Adrenal gland (tissue), 9 donors: ENCODE measurements at regions not wholly inside any gene's neighbourhood (a gene's known extent, or its start where the extent isn't known, plus 50 kb on each side); places are given as distances from the start of the nearest gene placed in this dataset.

ENCODE experiments used
- DNase-seq, 7 donors: peaks; one replicate each; pipeline ENCODE4 v3.0.0-alpha.2; 2019 to 2020
- H3K27ac ChIP-seq, 5 donors: fragments of 200-600 bp; sonication (generic) in 4 of 5; 1 replicate in 3 of 5; 2 replicates in 2 of 5; pipeline versions ENCODE4 v1.5.1 to v1.8.0; 2016 to 2020; ENCODE audit warnings: mild to moderate bottlenecking in 1 of 5
- H3K27me3 ChIP-seq: fragments of 200-600 bp; 2 replicates; pipeline ENCODE4 v1.8.0; 2021
- H3K36me3 ChIP-seq, 2 donors: fragments of 200-600 bp; replicated peaks in 1 of 2; 1 replicate in 1 of 2; 2 replicates in 1 of 2; pipeline versions ENCODE4 v1.5.1 to v1.8.0; 2018 to 2022
- H3K4me1 ChIP-seq, 2 donors: fragments of 200-600 bp; replicated peaks in 1 of 2; 1 replicate in 1 of 2; 2 replicates in 1 of 2; pipeline versions ENCODE4 v1.5.1 to v1.8.0; 2018 to 2021
- H3K4me3 ChIP-seq, 4 donors: fragments of 200-600 bp; sonication (generic) in 3 of 4; one replicate each; pipeline ENCODE4 v1.5.1; 2016 to 2018
- H3K9me3 ChIP-seq, 3 donors: fragments of 200-600 bp; sonication (generic) in 1 of 3; replicated peaks in 1 of 3; 1 replicate in 2 of 3; 2 replicates in 1 of 3; pipeline versions ENCODE4 v1.5.1 to v1.8.0; 2016 to 2021
- POLR2A ChIP-seq, 2 donors: fragments of 450-650 bp; IDR thresholded peaks; one replicate each; pipeline ENCODE4 v1.6.1; 2017; ENCODE audit warnings: antibody characterized with exemption in 2 of 2, mild to moderate bottlenecking in 2 of 2, moderate library complexity in 1 of 2
- WGBS, 4 donors: extraction: QIAGEN DNeasy Blood & Tissue Kit in 2 of 4; methylation state at CpG; one replicate each; pipeline versions ENCODE4 v1.1.5 to v1.1.7; 2013 to 2017; 5-methylcytosine and 5-hydroxymethylcytosine counted together
- intact Hi-C, 2 donors: fragments of 100-400 bp; cut with DNase I; formaldehyde crosslinking; loops; one replicate each; pipeline versions ENCODE4 v1.14.1 to v1.15.0; 2022 to 2023
- TF ChIP-seq, protein P1 (sequence below), 6 experiments: fragments of 450-650 bp in 4 of 6; fragments of 200-600 bp in 2 of 6; sonication (generic) in 1 of 6; IDR thresholded peaks; 1 replicate in 5 of 6; 2 replicates in 1 of 6; pipeline versions ENCODE4 v1.5.1 to v1.8.0; 2016 to 2021; ENCODE audit warnings: antibody characterized with exemption in 6 of 6, mild to moderate bottlenecking in 2 of 6, moderate library complexity in 1 of 6
- donor health status: healthy with polysubstance abuse.
- donor health status: Bipolar disorder and iron deficiency.
- donor health status: DM: yes; HTN: yes; CAD: no.
- donor health status: DM: no; HTN: no; CAD: no.
- donor health status: DM: no; HTN: no; CAD: no.

DNA sequence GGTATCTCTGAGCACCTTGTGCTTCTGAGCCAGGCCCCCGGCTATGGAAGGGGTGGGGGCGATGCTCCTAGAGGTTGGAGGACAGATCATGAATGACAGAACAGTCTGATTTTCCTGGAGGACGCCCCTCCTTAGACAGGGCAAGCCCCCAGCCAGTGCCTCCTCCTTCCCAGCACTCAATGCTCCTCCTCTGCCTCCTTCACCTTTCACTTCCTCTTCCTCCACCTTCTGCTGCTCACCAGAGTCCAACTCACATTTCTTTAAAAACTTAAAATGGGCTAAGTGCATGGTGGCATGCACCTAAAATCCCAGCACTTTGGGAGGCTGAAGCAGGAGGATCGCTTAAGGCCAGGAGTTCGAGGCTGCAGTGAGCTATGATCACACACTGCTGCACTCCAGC lies 71.1 kb upstream of the CUX1 start:
- Histone ChIP-seq H3K9me3 (no peaks in the 10 kb centered on the region), H3K27me3 (peaks cover 3% of the 10 kb centered on the region), H3K4me1 (peaks cover 3 to 7% of the 10 kb centered on the region in 2 donors), H3K36me3 (no peaks in the 10 kb centered on the region), H3K27ac (no peak overlapping the region), H3K4me3 (no peak overlapping the region)
- intact Hi-C loops = no loop called here
- no peak for DNase-seq
- TF ChIP-seq POLR2A (IDR thresholded peaks at IDR 0.05) = no peak
- TF ChIP-seq, protein P1, sequence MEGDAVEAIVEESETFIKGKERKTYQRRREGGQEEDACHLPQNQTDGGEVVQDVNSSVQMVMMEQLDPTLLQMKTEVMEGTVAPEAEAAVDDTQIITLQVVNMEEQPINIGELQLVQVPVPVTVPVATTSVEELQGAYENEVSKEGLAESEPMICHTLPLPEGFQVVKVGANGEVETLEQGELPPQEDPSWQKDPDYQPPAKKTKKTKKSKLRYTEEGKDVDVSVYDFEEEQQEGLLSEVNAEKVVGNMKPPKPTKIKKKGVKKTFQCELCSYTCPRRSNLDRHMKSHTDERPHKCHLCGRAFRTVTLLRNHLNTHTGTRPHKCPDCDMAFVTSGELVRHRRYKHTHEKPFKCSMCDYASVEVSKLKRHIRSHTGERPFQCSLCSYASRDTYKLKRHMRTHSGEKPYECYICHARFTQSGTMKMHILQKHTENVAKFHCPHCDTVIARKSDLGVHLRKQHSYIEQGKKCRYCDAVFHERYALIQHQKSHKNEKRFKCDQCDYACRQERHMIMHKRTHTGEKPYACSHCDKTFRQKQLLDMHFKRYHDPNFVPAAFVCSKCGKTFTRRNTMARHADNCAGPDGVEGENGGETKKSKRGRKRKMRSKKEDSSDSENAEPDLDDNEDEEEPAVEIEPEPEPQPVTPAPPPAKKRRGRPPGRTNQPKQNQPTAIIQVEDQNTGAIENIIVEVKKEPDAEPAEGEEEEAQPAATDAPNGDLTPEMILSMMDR (IDR thresholded peaks at IDR 0.05) = no peak
- WGBS, 4 donors = 65 to 89% (median 82%) methylated on average over 3 to 5 of the region's 5 CpGs

DNA sequence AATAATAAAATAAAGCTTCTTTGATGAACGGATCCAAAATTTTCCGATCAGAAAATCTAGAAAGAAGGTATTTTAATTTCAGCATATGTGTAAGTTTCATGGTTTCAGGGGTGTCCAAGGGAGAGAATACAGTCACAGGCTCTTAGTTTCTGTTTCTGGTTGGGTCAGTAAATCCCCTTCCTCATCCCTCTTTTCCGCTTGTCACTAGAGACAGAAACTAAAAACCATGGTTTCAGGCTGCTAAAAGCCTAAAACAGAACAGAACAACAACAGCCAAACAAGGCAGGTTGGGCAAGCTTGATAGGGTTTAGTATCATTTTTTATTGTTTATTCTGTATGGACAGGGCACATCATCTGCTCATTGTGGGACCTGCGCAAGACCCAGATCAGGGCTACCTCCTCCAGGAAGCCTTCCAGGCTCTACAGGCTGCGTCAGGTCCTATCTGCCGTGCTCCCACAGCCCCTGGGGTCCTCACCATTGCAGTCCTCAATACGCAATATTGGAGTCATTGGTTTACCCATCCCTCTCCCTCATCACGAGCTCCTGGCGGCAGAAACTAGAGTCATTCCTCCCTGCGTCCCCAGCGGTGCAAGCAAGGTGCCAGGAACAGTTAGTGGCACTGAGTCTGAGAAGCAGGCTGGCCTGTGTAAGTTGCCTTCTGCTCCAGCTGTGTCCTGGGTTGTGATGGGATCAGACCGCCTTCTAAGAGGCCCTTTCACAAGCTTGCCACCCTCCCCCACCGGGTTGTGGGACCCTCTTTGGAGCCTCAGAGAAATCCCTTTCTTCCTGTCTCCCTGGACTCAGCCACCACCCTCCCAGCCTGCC lies 70.2 kb upstream of the CUX1 start:
- WGBS, 4 donors = 75 to 87% (median 83%) methylated on average over 6 to 13 of the region's 13 CpGs
- no peak for TF ChIP-seq POLR2A (IDR thresholded peaks at IDR 0.05)
- TF ChIP-seq, protein P1 (IDR thresholded peaks at IDR 0.05) = no peak
- Histone ChIP-seq H3K27me3 (peaks cover 3% of the 10 kb centered on the region), H3K9me3 (no peaks in the 10 kb centered on the region), H3K4me1 (peaks cover 3 to 7% of the 10 kb centered on the region in 2 donors), H3K36me3 (no peaks in the 10 kb centered on the region), H3K27ac (no peak overlapping the region), H3K4me3 (no peak overlapping the region)
- intact Hi-C loops = no loop called here
- DNase-seq = no peak

DNA sequence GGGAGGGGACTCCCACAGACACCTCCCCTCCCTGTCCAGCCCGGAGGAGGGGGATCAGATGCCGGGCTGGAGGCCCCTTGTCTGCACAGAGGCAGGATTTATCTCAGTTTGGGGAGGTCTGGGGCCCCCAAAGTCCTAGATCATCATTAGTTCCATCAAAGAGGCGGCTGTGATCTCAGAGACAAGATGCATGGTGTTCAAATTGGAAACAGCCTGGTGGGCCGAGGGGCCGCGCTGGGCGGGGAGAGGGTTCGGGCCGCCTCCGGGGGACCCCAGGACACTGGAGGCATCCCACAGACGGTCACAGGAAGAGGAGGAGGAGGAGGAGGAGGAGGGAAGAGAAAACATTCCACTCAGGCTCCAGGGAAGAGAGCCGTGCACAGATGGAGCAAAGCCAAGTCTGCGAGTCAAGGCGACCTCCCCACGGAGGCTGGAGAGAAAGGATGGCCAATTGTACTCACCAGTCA lies 69.5 kb upstream of the CUX1 start:
- intact Hi-C loops = no loop called here
- no peak for DNase-seq
- 5 to 34% (median 26%) methylated on average over 10 to 15 of the region's 15 CpGs for WGBS, 4 donors

DNA sequence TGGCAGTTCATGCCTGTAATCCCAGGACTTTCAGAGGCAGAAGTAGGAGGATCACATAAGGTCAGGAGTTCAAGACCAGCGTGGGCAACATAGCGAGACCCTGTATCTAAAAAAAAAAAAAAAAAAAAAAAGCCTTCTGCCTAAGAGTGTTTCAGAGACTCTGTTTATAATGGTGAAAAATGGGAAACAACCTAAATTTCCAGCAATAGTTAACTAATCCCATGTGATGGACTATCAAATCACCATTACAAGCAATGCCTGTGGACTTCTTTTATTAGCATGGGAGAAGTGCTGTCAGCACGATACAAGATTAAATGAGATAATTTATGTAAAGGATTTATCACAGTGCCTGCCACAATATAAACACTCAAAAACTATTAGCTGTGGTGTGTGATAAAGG lies 67.5 kb upstream of the CUX1 start:
- intact Hi-C loops = no loop called here
- TF ChIP-seq POLR2A (IDR thresholded peaks at IDR 0.05) = no peak
- TF ChIP-seq, protein P1 (IDR thresholded peaks at IDR 0.05) = no peak
- DNase-seq = no peak
- Histone ChIP-seq H3K27ac (no peak overlapping the region), H3K9me3 (no peaks in the 10 kb centered on the region), H3K27me3 (peaks cover 3% of the 10 kb centered on the region), H3K4me3 (no peak overlapping the region), H3K4me1 (no peaks in the 10 kb centered on the region), H3K36me3 (no peaks in the 10 kb centered on the region)
- WGBS, 4 donors = 76 to 91% (median 88%) methylated on average over 3 of the region's 3 CpGs

More for the DNA sequence above, 69.5 kb upstream of the CUX1 start:
- Histone ChIP-seq H3K9me3 (no peaks in the 10 kb centered on the region), H3K36me3 (no peaks in the 10 kb centered on the region), H3K4me1 (peaks cover 3 to 7% of the 10 kb centered on the region in 2 donors), H3K27me3 (peaks cover 3% of the 10 kb centered on the region), H3K4me3 (no peak overlapping the region), H3K27ac (no peak overlapping the region)
- TF ChIP-seq POLR2A (IDR thresholded peaks at IDR 0.05) = no peak
- TF ChIP-seq, protein P1 (IDR thresholded peaks at IDR 0.05) = no peak
